ENCODE measurements at regions not wholly inside any gene's neighbourhood (a gene's known extent, or its start where the extent isn't known, plus 50 kb on each side); places are given as distances from the start of the nearest gene placed in this dataset.

- TF ChIP-seq, protein P1, sequence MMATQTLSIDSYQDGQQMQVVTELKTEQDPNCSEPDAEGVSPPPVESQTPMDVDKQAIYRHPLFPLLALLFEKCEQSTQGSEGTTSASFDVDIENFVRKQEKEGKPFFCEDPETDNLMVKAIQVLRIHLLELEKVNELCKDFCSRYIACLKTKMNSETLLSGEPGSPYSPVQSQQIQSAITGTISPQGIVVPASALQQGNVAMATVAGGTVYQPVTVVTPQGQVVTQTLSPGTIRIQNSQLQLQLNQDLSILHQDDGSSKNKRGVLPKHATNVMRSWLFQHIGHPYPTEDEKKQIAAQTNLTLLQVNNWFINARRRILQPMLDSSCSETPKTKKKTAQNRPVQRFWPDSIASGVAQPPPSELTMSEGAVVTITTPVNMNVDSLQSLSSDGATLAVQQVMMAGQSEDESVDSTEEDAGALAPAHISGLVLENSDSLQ (IDR thresholded peaks at IDR 0.05): no peak
- no peak for TF ChIP-seq ARNT (IDR thresholded peaks at IDR 0.05)
- no peak for TF ChIP-seq FOXM1 (IDR thresholded peaks at IDR 0.05; ENCODE audit: borderline replicate concordance)
- no peak for TF ChIP-seq L3MBTL2 (conservative IDR thresholded peaks at IDR 0.05)
- no peak for TF ChIP-seq SUZ12 (IDR thresholded peaks at IDR 0.05)
- TF ChIP-seq SP1 (IDR thresholded peaks at IDR 0.05): no peak
- no peak for TF ChIP-seq LEF1 (IDR thresholded peaks at IDR 0.05; ENCODE audit: borderline replicate concordance)
- TF ChIP-seq CTBP1 (IDR thresholded peaks at IDR 0.05; ENCODE audit: borderline replicate concordance): no peak
- TF ChIP-seq HDGF (IDR thresholded peaks at IDR 0.05; ENCODE audit: borderline replicate concordance): no peak
- TF ChIP-seq TARDBP (IDR thresholded peaks at IDR 0.05): no peak
Observed at GRCh38 chr10:59104186-59104585, 72.3 kb upstream of the PHYHIPL start.
